ENCODE measurements at regions not wholly inside any gene's neighbourhood (a gene's known extent, or its start where the extent isn't known, plus 50 kb on each side); places are given as distances from the start of the nearest gene placed in this dataset.

DNA sequence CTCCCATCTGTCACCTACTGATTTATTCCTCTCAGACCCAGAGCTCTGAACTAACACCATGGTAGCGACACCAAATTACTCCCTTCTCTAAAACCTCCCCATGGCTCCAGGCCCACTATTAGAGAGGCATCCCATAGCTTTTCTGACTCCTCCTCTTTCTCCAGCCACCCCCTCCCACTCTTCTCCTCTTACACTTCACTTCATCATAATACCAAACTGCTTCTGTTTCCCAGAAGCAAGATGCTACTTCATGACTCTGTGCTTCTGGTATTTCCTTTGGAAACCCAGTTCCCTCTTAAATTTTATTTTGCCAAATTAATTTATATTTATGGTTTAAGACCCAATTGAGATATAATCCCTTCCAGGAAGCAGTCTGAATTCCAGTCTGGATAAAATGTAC, 465.1 kb upstream of the PDZRN3 start:
- TF ChIP-seq POLR2A (IDR thresholded peaks at IDR 0.05) (no peak), CTCF (IDR thresholded peaks at IDR 0.05 in 8 of 11, conservative IDR thresholded peaks at IDR 0.05 in 3 of 11) (no peak)
